ENCODE measurements at regions not wholly inside any gene's neighbourhood (a gene's known extent, or its start where the extent isn't known, plus 50 kb on each side); places are given as distances from the start of the nearest gene placed in this dataset.

- TF ChIP-seq CTCF (IDR thresholded peaks at IDR 0.05; ENCODE audit: low read length): no peak
- no peak for TF ChIP-seq EZH2 (optimal IDR thresholded peaks at IDR 0.05; ENCODE audit: low read depth, low read length)
- no peak for TF ChIP-seq EZH2phosphoT487 (IDR thresholded peaks at IDR 0.05; ENCODE audit: low read length)
Observed at GRCh38 chr16:50980666-50981065, 170.4 kb downstream of the SALL1 start.

Data from MM.1S (cell line).